WTC11 (cell line): ENCODE measurements at regions not wholly inside any gene's neighbourhood (a gene's known extent, or its start where the extent isn't known, plus 50 kb on each side); places are given as distances from the start of the nearest gene placed in this dataset.

Source experiments
- ATAC-seq: fragments of 200-7000 bp; cut with Tn5 transposase; 2 replicates; pipeline ENCODE4 v1.10.0; 2021; ENCODE audit warnings: mild to moderate bottlenecking, moderate library complexity
- CTCF ChIA-PET: fragments of 300-600 bp; sonication (Branson Sonifier 250); formaldehyde crosslinking; loops from one replicate; lab custom pipeline; 2021; ENCODE audit warnings: antibody characterized with exemption; lab: Charles Lee
- POLR2A ChIA-PET: fragments of 350-600 bp; sonication (Branson Sonifier 250); formaldehyde crosslinking; loops from one replicate; lab custom pipeline; 2021; ENCODE audit warnings: antibody characterized with exemption; lab: Charles Lee
- DNase-seq: peaks from one replicate; pipeline ENCODE4 v3.0.0; 2021; ENCODE audit warnings: low spot score
- H3K27ac Mint-ChIP-seq: 2 replicates; pipeline ENCODE4 v1.8.0; 2021; ENCODE audit warnings: mixed read lengths
- H3K27me3 Mint-ChIP-seq: 2 replicates; pipeline ENCODE4 v1.8.0; 2021; ENCODE audit warnings: low read depth, mild to moderate bottlenecking, moderate library complexity, mixed read lengths
- H3K36me3 Mint-ChIP-seq: 2 replicates; pipeline ENCODE4 v1.8.0; 2021; ENCODE audit warnings: mixed read lengths
- H3K4me1 Mint-ChIP-seq: 2 replicates; pipeline ENCODE4 v1.8.0; 2022; ENCODE audit warnings: mixed read lengths
- H3K4me3 Mint-ChIP-seq: 2 replicates; pipeline ENCODE4 v1.8.0; 2021; ENCODE audit warnings: mild to moderate bottlenecking, moderate library complexity, mixed read lengths
- H3K9me3 Mint-ChIP-seq: 2 replicates; pipeline ENCODE4 v1.8.0; 2021; ENCODE audit warnings: mixed read lengths
- ARID4B ChIP-seq: sonication (generic); formaldehyde crosslinking; IDR thresholded peaks from 2 replicates; pipeline ENCODE4 v1.8.0; 2023; ENCODE audit warnings: missing genetic modification reagents, mild to moderate bottlenecking, borderline replicate concordance
- ATF1 ChIP-seq: sonication (generic); formaldehyde crosslinking; IDR thresholded peaks from 2 replicates; pipeline ENCODE4 v1.8.1; 2023; ENCODE audit warnings: mild to moderate bottlenecking, moderate library complexity, missing genetic modification reagents
- CBFB ChIP-seq: sonication (generic); formaldehyde crosslinking; IDR thresholded peaks from 2 replicates; pipeline ENCODE4 v1.8.1; 2022; ENCODE audit warnings: mild to moderate bottlenecking, low read depth, missing genetic modification reagents
- FOXJ3 ChIP-seq: sonication (generic); formaldehyde crosslinking; IDR thresholded peaks from 2 replicates; pipeline ENCODE4 v1.9.0; 2021; ENCODE audit warnings: missing genetic modification reagents, mild to moderate bottlenecking, borderline replicate concordance
- IRF2 ChIP-seq: sonication (generic); formaldehyde crosslinking; IDR thresholded peaks from 2 replicates; pipeline ENCODE4 v1.8.0; 2022; ENCODE audit warnings: low read depth, missing genetic modification reagents, borderline replicate concordance
- NFE2L1 ChIP-seq: sonication (generic); formaldehyde crosslinking; IDR thresholded peaks from 2 replicates; pipeline ENCODE4 v1.8.1; 2023; ENCODE audit warnings: missing genetic modification reagents
- PRDM15 ChIP-seq: sonication (generic); formaldehyde crosslinking; IDR thresholded peaks from 2 replicates; pipeline ENCODE4 v1.8.0; 2022; ENCODE audit warnings: missing genetic modification reagents
- SP1 ChIP-seq: sonication (generic); formaldehyde crosslinking; conservative IDR thresholded peaks from 2 replicates; pipeline ENCODE4 v1.8.1; 2022; ENCODE audit warnings: missing genetic modification reagents
- ZBTB21 ChIP-seq: sonication (generic); formaldehyde crosslinking; IDR thresholded peaks from 2 replicates; pipeline ENCODE4 v1.8.1; 2023; ENCODE audit warnings: mild to moderate bottlenecking, missing genetic modification reagents, borderline replicate concordance
- ZNF281 ChIP-seq: sonication (generic); formaldehyde crosslinking; IDR thresholded peaks from 2 replicates; pipeline ENCODE4 v1.8.0; 2023; ENCODE audit warnings: mild to moderate bottlenecking, missing genetic modification reagents
- ZNF425 ChIP-seq: fragments of 250-450 bp; sonication (Bioruptor Pico); conservative IDR thresholded peaks from 2 replicates; pipeline ENCODE4 v1.9.0; 2021; ENCODE audit warnings: mild to moderate bottlenecking
- TF ChIP-seq, protein P1 (sequence below): sonication (generic); formaldehyde crosslinking; IDR thresholded peaks from 2 replicates; pipeline ENCODE4 v1.8.0; 2022; ENCODE audit warnings: mild to moderate bottlenecking, missing genetic modification reagents
- TF ChIP-seq, protein P2 (sequence below): fragments of 200-600 bp; IDR thresholded peaks from 2 replicates; pipeline ENCODE4 v1.8.0; 2022; ENCODE audit warnings: antibody characterized with exemption
- TF ChIP-seq, protein P3 (sequence below): sonication (generic); formaldehyde crosslinking; IDR thresholded peaks from 2 replicates; pipeline ENCODE4 v1.8.1; 2023; ENCODE audit warnings: mild to moderate bottlenecking, moderate library complexity, missing genetic modification reagents
- TF ChIP-seq, protein P4 (sequence below): fragments of 250-450 bp; sonication (Bioruptor Pico); IDR thresholded peaks from 2 replicates; pipeline ENCODE4 v1.9.0; 2021; ENCODE audit warnings: mild to moderate bottlenecking

- ATAC-seq (no peak; the same call in 1 of the 2 replicates), DNase-seq (no peak)
- no peak overlapping the region for H3K27ac Mint-ChIP-seq
- H3K27me3 Mint-ChIP-seq = no peaks in the 10 kb centered on the region
- POLR2A ChIA-PET = no interaction called here
- CTCF ChIA-PET = no interaction called here
- no peaks in the 10 kb centered on the region for H3K36me3 Mint-ChIP-seq
- no peak overlapping the region for H3K4me3 Mint-ChIP-seq
- peaks cover 13% of the 10 kb centered on the region for H3K4me1 Mint-ChIP-seq
- H3K9me3 Mint-ChIP-seq = no peaks in the 10 kb centered on the region
- TF ChIP-seq, protein P1, sequence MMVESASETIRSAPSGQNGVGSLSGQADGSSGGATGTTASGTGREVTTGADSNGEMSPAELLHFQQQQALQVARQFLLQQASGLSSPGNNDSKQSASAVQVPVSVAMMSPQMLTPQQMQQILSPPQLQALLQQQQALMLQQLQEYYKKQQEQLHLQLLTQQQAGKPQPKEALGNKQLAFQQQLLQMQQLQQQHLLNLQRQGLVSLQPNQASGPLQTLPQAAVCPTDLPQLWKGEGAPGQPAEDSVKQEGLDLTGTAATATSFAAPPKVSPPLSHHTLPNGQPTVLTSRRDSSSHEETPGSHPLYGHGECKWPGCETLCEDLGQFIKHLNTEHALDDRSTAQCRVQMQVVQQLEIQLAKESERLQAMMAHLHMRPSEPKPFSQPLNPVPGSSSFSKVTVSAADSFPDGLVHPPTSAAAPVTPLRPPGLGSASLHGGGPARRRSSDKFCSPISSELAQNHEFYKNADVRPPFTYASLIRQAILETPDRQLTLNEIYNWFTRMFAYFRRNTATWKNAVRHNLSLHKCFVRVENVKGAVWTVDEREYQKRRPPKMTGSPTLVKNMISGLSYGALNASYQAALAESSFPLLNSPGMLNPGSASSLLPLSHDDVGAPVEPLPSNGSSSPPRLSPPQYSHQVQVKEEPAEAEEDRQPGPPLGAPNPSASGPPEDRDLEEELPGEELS (CRISPR knock-in tag) = no peak
- TF ChIP-seq, protein P2, sequence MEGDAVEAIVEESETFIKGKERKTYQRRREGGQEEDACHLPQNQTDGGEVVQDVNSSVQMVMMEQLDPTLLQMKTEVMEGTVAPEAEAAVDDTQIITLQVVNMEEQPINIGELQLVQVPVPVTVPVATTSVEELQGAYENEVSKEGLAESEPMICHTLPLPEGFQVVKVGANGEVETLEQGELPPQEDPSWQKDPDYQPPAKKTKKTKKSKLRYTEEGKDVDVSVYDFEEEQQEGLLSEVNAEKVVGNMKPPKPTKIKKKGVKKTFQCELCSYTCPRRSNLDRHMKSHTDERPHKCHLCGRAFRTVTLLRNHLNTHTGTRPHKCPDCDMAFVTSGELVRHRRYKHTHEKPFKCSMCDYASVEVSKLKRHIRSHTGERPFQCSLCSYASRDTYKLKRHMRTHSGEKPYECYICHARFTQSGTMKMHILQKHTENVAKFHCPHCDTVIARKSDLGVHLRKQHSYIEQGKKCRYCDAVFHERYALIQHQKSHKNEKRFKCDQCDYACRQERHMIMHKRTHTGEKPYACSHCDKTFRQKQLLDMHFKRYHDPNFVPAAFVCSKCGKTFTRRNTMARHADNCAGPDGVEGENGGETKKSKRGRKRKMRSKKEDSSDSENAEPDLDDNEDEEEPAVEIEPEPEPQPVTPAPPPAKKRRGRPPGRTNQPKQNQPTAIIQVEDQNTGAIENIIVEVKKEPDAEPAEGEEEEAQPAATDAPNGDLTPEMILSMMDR = no peak
- TF ChIP-seq ZNF281 (CRISPR knock-in tag) (no peak), ATF1 (no peak), ZBTB21 (CRISPR knock-in tag) (no peak), ARID4B (CRISPR knock-in tag) (no peak), NFE2L1 (CRISPR knock-in tag) (no peak), FOXJ3 (CRISPR knock-in tag) (no peak), SP1 (no peak), PRDM15 (no peak), ZNF425 (CRISPR knock-in tag) (no peak), CBFB (CRISPR knock-in tag) (no peak), IRF2 (CRISPR knock-in tag) (no peak)
- TF ChIP-seq, protein P3, sequence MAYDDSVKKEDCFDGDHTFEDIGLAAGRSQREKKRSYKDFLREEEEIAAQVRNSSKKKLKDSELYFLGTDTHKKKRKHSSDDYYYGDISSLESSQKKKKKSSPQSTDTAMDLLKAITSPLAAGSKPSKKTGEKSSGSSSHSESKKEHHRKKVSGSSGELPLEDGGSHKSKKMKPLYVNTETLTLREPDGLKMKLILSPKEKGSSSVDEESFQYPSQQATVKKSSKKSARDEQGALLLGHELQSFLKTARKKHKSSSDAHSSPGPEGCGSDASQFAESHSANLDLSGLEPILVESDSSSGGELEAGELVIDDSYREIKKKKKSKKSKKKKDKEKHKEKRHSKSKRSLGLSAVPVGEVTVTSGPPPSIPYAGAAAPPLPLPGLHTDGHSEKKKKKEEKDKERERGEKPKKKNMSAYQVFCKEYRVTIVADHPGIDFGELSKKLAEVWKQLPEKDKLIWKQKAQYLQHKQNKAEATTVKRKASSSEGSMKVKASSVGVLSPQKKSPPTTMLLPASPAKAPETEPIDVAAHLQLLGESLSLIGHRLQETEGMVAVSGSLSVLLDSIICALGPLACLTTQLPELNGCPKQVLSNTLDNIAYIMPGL = no peak
- TF ChIP-seq, protein P4, sequence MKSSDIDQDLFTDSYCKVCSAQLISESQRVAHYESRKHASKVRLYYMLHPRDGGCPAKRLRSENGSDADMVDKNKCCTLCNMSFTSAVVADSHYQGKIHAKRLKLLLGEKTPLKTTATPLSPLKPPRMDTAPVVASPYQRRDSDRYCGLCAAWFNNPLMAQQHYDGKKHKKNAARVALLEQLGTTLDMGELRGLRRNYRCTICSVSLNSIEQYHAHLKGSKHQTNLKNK = no peak
Measured at GRCh38 chr1:243973169-243973568, 77.9 kb upstream of the ZBTB18 start.
